Common myeloid progenitor, CD34-positive (primary cell): ENCODE measurements at regions not wholly inside any gene's neighbourhood (a gene's known extent, or its start where the extent isn't known, plus 50 kb on each side); places are given as distances from the start of the nearest gene placed in this dataset.

Experiments used
- CTCF ChIA-PET: fragments of 350-600 bp; sonication (Branson Sonifier 250); formaldehyde crosslinking; loops from one replicate; lab custom pipeline; 2021; ENCODE audit warnings: antibody characterized with exemption; lab: Charles Lee
- POLR2A ChIA-PET: fragments of 350-600 bp; sonication (Branson Sonifier 250); formaldehyde crosslinking; loops from one replicate; lab custom pipeline; 2021; ENCODE audit warnings: antibody characterized with exemption; lab: Charles Lee
- DNase-seq, 3 donors: peaks; one replicate each; pipeline versions ENCODE4 v3.0.0 to v3.0.0-alpha.2; 2013
- H3K27ac ChIP-seq, 2 experiments: 1 replicate in 1 of 2; 2 replicates in 1 of 2; pipeline ENCODE4 v1.7.0; 2013; ENCODE audit warnings: inconsistent platforms in 2 of 2, low read length in 2 of 2, mild to moderate bottlenecking in 2 of 2, low read depth in 1 of 2, moderate library complexity in 1 of 2; ENCODE audit not compliant: severe bottlenecking in 2 of 2, insufficient read depth in 1 of 2, poor library complexity in 1 of 2
- H3K27me3 ChIP-seq, 5 experiments: replicated peaks in 2 of 5; 1 replicate in 3 of 5; 2 replicates in 2 of 5; pipeline versions ENCODE4 v1.6.1 to v1.7.0; 2013; ENCODE audit warnings: low read length in 4 of 5, mild to moderate bottlenecking in 2 of 5, moderate library complexity in 2 of 5, inconsistent platforms in 1 of 5; ENCODE audit not compliant: insufficient read depth in 5 of 5, control insufficient read depth in 4 of 5
- H3K36me3 ChIP-seq, 4 experiments: 1 replicate in 2 of 4; 2 replicates in 2 of 4; pipeline versions ENCODE4 v1.6.1 to v1.7.0; 2013; ENCODE audit warnings: low read length in 3 of 4, control low read depth in 1 of 4, mild to moderate bottlenecking in 1 of 4; ENCODE audit not compliant: control insufficient read depth in 4 of 4, insufficient read depth in 4 of 4
- H3K4me1 ChIP-seq, 4 experiments: 1 replicate in 3 of 4; 2 replicates in 1 of 4; pipeline versions ENCODE4 v1.6.1 to v1.7.1; 2013; ENCODE audit warnings: low read length in 3 of 4, mild to moderate bottlenecking in 3 of 4, control low read depth in 1 of 4, inconsistent platforms in 1 of 4, moderate library complexity in 1 of 4; ENCODE audit not compliant: control insufficient read depth in 4 of 4, insufficient read depth in 4 of 4; ENCODE audit errors: control extremely low read depth in 1 of 4
- H3K4me3 ChIP-seq, 7 experiments: 1 replicate in 4 of 7; 2 replicates in 3 of 7; pipeline versions ENCODE4 v1.5.1 to v1.7.0; 2013; ENCODE audit warnings: mild to moderate bottlenecking in 7 of 7, low read length in 6 of 7, moderate library complexity in 6 of 7, inconsistent platforms in 2 of 7, low read depth in 2 of 7, control low read depth in 1 of 7; ENCODE audit not compliant: insufficient read depth in 4 of 7, control insufficient read depth in 1 of 7; ENCODE audit errors: extremely low read depth in 1 of 7
- H3K9me3 ChIP-seq, 5 experiments: 1 replicate in 4 of 5; 2 replicates in 1 of 5; pipeline versions ENCODE4 v1.6.1 to v1.7.1; 2013; ENCODE audit warnings: low read length in 4 of 5, mild to moderate bottlenecking in 2 of 5, inconsistent platforms in 1 of 5, low read depth in 1 of 5, moderate library complexity in 1 of 5; ENCODE audit not compliant: control insufficient read depth in 4 of 5, insufficient read depth in 2 of 5; ENCODE audit errors: control extremely low read depth in 1 of 5
- WGBS: methylation state at CpG from one replicate; pipeline ENCODE4 v1.1.5; 2013; ENCODE audit not compliant: insufficient coverage; 5-methylcytosine and 5-hydroxymethylcytosine counted together

GRCh38 chr3:72698154-72698917 lies 149.9 kb downstream of the SHQ1 start:
- CTCF ChIA-PET, result interaction anchor here (1.7 kb wide), 1 partner anchor 13 kb away, joined by 4 read pairs; no protein-coding TSS in a partner anchor
- H3K27ac ChIP-seq, result no peak overlapping the region

DNA sequence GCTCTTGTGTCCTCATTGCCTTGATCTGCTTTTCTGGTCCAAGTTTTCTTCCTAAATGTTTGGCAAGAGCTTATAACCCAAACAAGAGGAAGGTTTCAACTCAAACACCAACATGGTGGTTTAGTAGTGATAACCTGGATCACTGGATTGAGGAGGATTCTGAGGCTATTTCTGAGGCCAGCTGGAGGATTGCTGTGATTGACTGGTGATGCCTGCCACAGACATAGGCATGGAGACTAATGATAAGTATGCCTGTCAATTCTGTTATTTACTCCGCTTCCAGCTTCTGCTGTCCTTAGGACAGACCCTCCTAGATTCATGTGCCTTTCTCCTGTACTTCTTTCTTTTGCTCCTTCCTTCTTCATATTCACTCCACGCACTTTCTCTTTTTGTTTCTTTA lies 150.5 kb downstream of the SHQ1 start:
- no peaks in the 10 kb centered on the region for H3K9me3 ChIP-seq
- H3K4me1 ChIP-seq, result peaks cover 0 to 2% (median 0%) of the 10 kb centered on the region in 4 experiments
- no peak for DNase-seq
- no peak overlapping the region for H3K27ac ChIP-seq
- no peaks in the 10 kb centered on the region for H3K27me3 ChIP-seq
- 92% methylated on average over 2 of the region's 2 CpGs for WGBS
- H3K4me3 ChIP-seq, result no peak overlapping the region
- no peaks in the 10 kb centered on the region for H3K36me3 ChIP-seq
- ChIA-PET CTCF (interaction anchor here (1.7 kb wide), 1 partner anchor 12 kb away, joined by 4 read pairs; no protein-coding TSS in a partner anchor), POLR2A (no interaction called here)

More at GRCh38 chr3:72698154-72698917, 149.9 kb downstream of the SHQ1 start:
- no peaks in the 10 kb centered on the region for H3K36me3 ChIP-seq
- no peaks in the 10 kb centered on the region for H3K27me3 ChIP-seq
- H3K4me3 ChIP-seq, result no peak overlapping the region
- WGBS, result 58% methylated on average over 2 of the region's 3 CpGs
- peaks cover 0 to 2% (median 0%) of the 10 kb centered on the region in 4 experiments for H3K4me1 ChIP-seq
- H3K9me3 ChIP-seq, result no peaks in the 10 kb centered on the region
- POLR2A ChIA-PET, result no interaction called here
- no peak for DNase-seq

GRCh38 chr3:72696815-72697214 lies 151.4 kb downstream of the SHQ1 start:
- DNase-seq, result no peak
- no peak overlapping the region for H3K4me3 ChIP-seq
- ChIA-PET POLR2A (no interaction called here), CTCF (interaction anchor here (2.8 kb wide), 1 partner anchor 8 kb away, joined by 12 read pairs; no protein-coding TSS in a partner anchor)
- H3K27me3 ChIP-seq, result no peaks in the 10 kb centered on the region
- 100% methylated on average over 1 of the region's 5 CpGs for WGBS
- H3K27ac ChIP-seq, result no peak overlapping the region
- no peaks in the 10 kb centered on the region for H3K36me3 ChIP-seq
- no peaks in the 10 kb centered on the region for H3K9me3 ChIP-seq
- H3K4me1 ChIP-seq, result peaks cover 0 to 2% (median 0%) of the 10 kb centered on the region in 4 experiments

DNA sequence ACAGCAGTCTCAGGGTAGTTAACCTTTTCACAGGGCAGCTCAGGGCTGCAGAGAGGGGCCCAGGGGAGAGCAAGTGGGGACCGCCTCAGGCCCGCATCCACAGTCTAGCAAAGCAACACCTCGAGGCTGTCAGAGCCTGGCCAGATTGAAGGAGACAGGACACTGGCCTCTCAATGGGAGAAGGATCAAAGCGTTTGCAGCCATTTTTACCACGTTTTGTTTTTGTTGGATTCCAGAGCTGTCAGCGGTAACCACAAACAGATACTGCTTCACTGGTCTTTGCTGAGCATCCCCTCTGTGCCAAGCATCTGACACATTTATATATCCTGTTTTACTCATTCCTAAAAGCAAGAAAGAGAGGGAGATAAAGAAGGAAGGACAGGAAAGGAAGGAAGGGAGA lies 153.8 kb downstream of the SHQ1 start:
- Histone ChIP-seq H3K4me3 (no peak overlapping the region), H3K27ac (no peak overlapping the region), H3K4me1 (peaks cover 0 to 2% (median 0%) of the 10 kb centered on the region in 4 experiments), H3K9me3 (no peaks in the 10 kb centered on the region), H3K36me3 (no peaks in the 10 kb centered on the region), H3K27me3 (no peaks in the 10 kb centered on the region)
- WGBS, result 88% methylated on average over 5 of the region's 6 CpGs
- CTCF ChIA-PET, result interaction anchor here (2.8 kb wide), 1 partner anchor 11 kb away, joined by 12 read pairs; no protein-coding TSS in a partner anchor
- POLR2A ChIA-PET, result no interaction called here
- DNase-seq, result no peak

- DNase-seq, result no peak
- ChIA-PET CTCF (interaction anchor here (0.8 to 0.9 kb wide), 2 partner anchors 11 to 26 kb away, joined by 3 to 4 read pairs; no protein-coding TSS in a partner anchor), POLR2A (interaction anchor here (0.6 kb wide), 2 partner anchors 52 to 803 kb away, joined by 4 to 6 read pairs; no protein-coding TSS in a partner anchor)
- H3K9me3 ChIP-seq, result no peaks in the 10 kb centered on the region
- H3K27ac ChIP-seq, result no peak overlapping the region
- no peak overlapping the region for H3K4me3 ChIP-seq
- H3K27me3 ChIP-seq, result no peaks in the 10 kb centered on the region
- no peaks in the 10 kb centered on the region for H3K36me3 ChIP-seq
- H3K4me1 ChIP-seq, result no peaks in the 10 kb centered on the region
- WGBS, result 99% methylated on average over 7 of the region's 9 CpGs
Observed at GRCh38 chr3:72692990-72693389, 155.3 kb downstream of the SHQ1 start.

DNA sequence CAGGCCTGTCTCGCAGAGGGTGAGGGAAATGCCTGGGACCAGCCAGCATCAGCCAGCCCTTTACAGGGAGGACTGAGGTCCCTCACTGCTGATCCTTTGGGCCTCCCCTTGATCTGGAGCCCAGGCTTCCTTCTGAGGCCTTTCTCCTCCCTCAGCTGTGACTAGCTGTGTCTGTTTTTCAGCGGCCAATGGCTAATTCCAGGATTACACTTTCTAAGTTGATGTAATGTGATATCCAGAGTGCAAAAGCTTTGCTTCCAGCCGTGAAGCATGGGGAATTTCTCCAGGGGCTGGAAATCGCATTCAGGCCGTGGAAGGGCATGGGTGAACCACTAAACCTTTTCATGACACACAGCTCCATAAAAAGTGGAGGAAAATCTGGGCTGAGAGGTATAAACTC lies 157.6 kb downstream of the SHQ1 start:
- POLR2A ChIA-PET, result no interaction called here

GRCh38 chr3:72682936-72683452 lies 165.3 kb downstream of the SHQ1 start:
- Histone ChIP-seq H3K36me3 (no peaks in the 10 kb centered on the region), H3K27me3 (no peaks in the 10 kb centered on the region), H3K4me1 (peaks cover 0 to 6% (median 3%) of the 10 kb centered on the region in 4 experiments), H3K4me3 (no peak overlapping the region), H3K27ac (no peak overlapping the region), H3K9me3 (peaks cover 0 to 2% (median 0%) of the 10 kb centered on the region in 5 experiments)
- 100% methylated on average over 1 of the region's 2 CpGs for WGBS
- CTCF ChIA-PET, result interaction anchor here (1.2 kb wide), 2 partner anchors 17 to 55 kb away, joined by 3 to 6 read pairs; no protein-coding TSS in a partner anchor
- POLR2A ChIA-PET, result no interaction called here
- DNase-seq, result no peak

More for the DNA sequence above, 157.6 kb downstream of the SHQ1 start:
- H3K9me3 ChIP-seq, result no peaks in the 10 kb centered on the region
- no peak overlapping the region for H3K27ac ChIP-seq
- DNase-seq, result no peak
- no peaks in the 10 kb centered on the region for H3K27me3 ChIP-seq
- H3K4me1 ChIP-seq, result no peaks in the 10 kb centered on the region
- H3K4me3 ChIP-seq, result no peak overlapping the region
- CTCF ChIA-PET, result interaction anchor here (0.6 to 1.0 kb wide), 3 partner anchors 9 to 152 kb away, joined by 3 to 4 read pairs (median 3); no protein-coding TSS in a partner anchor
- 100% methylated on average over 2 of the region's 5 CpGs for WGBS
- no peaks in the 10 kb centered on the region for H3K36me3 ChIP-seq
